PC-3 (cell line): ENCODE measurements at regions not wholly inside any gene's neighbourhood (a gene's known extent, or its start where the extent isn't known, plus 50 kb on each side); places are given as distances from the start of the nearest gene placed in this dataset.

ENCODE experiments used
- ATAC-seq: fragments of 200-7000 bp; cut with Tn5 transposase; 2 replicates; pipeline ENCODE4 v1.9.1; 2020; ENCODE audit warnings: mild to moderate bottlenecking, moderate library complexity
- BruUV-seq: library from RNA; stranded (reverse); fragments of 400-500 nt; replicated peaks from 2 replicates; lab custom pipeline; 2021; lab: Mats Ljungman, UMichigan
- CTCF ChIA-PET: fragments of 300-600 bp; sonication (Branson Sonifier 250); formaldehyde crosslinking; loops from one replicate; lab custom pipeline; 2022; ENCODE audit warnings: antibody characterized with exemption; lab: Charles Lee
- POLR2A ChIA-PET: fragments of 300-600 bp; sonication (Branson Sonifier 250); formaldehyde crosslinking; loops from one replicate; lab custom pipeline; 2022; ENCODE audit warnings: antibody characterized with exemption; ENCODE audit not compliant: unreplicated experiment; lab: Charles Lee
- DNase-seq: peaks from one replicate; pipeline ENCODE4 v3.0.0-alpha.2; 2015
- H2AFZ ChIP-seq: fragments of 300-600 bp; sonication (generic); 2 replicates; pipeline ENCODE4 v1.6.0; 2016; ENCODE audit warnings: antibody characterized with exemption, low read length
- H3F3A ChIP-seq: fragments of 300-600 bp; sonication (generic); one replicate; pipeline ENCODE4 v1.6.0; 2017; ENCODE audit warnings: antibody characterized with exemption, low read length, control low read depth, mild to moderate bottlenecking; ENCODE audit not compliant: unreplicated experiment
- H3K27ac ChIP-seq: fragments of 300-600 bp; sonication (generic); 2 replicates; pipeline ENCODE4 v1.5.1; 2016; ENCODE audit warnings: mild to moderate bottlenecking, low read length
- H3K27me3 ChIP-seq: fragments of 300-600 bp; sonication (generic); 2 replicates; pipeline ENCODE4 v1.6.1; 2016; ENCODE audit warnings: low read length, mixed read lengths
- H3K36me3 ChIP-seq: fragments of 300-600 bp; sonication (generic); 2 replicates; pipeline ENCODE4 v1.6.1; 2016; ENCODE audit warnings: low read depth, mixed run types, low read length, mixed read lengths
- H3K4me1 ChIP-seq: fragments of 300-600 bp; sonication (generic); 2 replicates; pipeline ENCODE4 v1.5.1; 2016; ENCODE audit warnings: low read length; ENCODE audit not compliant: insufficient read depth
- H3K4me2 ChIP-seq: fragments of 300-600 bp; sonication (generic); 2 replicates; pipeline ENCODE4 v1.6.0; 2016; ENCODE audit warnings: low read length
- H3K4me3 ChIP-seq: fragments of 300-600 bp; sonication (generic); 2 replicates; pipeline ENCODE4 v1.5.1; 2016; ENCODE audit warnings: mild to moderate bottlenecking, low read length, mixed read lengths
- H3K79me2 ChIP-seq: fragments of 300-600 bp; sonication (generic); 2 replicates; pipeline ENCODE4 v1.6.1; 2017; ENCODE audit warnings: low read length, mixed read lengths
- H3K9ac ChIP-seq: fragments of 300-600 bp; sonication (generic); 2 replicates; pipeline ENCODE4 v1.6.0; 2016; ENCODE audit warnings: mild to moderate bottlenecking, low read length
- H3K9me2 ChIP-seq: fragments of 300-600 bp; sonication (generic); replicated peaks from 2 replicates; pipeline ENCODE4 v1.6.1; 2016; ENCODE audit warnings: mixed run types, low read length, mixed read lengths
- H3K9me3 ChIP-seq: fragments of 300-600 bp; sonication (generic); 2 replicates; pipeline ENCODE4 v1.6.1; 2016; ENCODE audit warnings: low read length, mixed read lengths
- H4K20me1 ChIP-seq: fragments of 300-600 bp; sonication (generic); 2 replicates; pipeline ENCODE4 v1.6.1; 2016; ENCODE audit warnings: low read length, mixed read lengths
- CTCF ChIP-seq: fragments of 300-600 bp; sonication (generic); conservative IDR thresholded peaks from 2 replicates; pipeline ENCODE4 v1.5.1; 2017; ENCODE audit warnings: antibody characterized with exemption, low read depth, mild to moderate bottlenecking, low read length
- EZH2 ChIP-seq: fragments of 300-600 bp; sonication (generic); IDR thresholded peaks from one replicate; pipeline ENCODE4 v1.6.1; 2017; ENCODE audit warnings: antibody characterized with exemption, mild to moderate bottlenecking, low read length; ENCODE audit not compliant: unreplicated experiment
- EZH2phosphoT487 ChIP-seq: fragments of 300-600 bp; sonication (generic); IDR thresholded peaks from 2 replicates; pipeline ENCODE4 v1.6.1; 2018; ENCODE audit warnings: mild to moderate bottlenecking, antibody characterized with exemption, low read length, borderline replicate concordance
- intact Hi-C: fragments of 100-400 bp; cut with micrococcal nuclease; formaldehyde crosslinking; loops from 2 replicates; pipeline ENCODE4 v1.9.0; 2023

DNA sequence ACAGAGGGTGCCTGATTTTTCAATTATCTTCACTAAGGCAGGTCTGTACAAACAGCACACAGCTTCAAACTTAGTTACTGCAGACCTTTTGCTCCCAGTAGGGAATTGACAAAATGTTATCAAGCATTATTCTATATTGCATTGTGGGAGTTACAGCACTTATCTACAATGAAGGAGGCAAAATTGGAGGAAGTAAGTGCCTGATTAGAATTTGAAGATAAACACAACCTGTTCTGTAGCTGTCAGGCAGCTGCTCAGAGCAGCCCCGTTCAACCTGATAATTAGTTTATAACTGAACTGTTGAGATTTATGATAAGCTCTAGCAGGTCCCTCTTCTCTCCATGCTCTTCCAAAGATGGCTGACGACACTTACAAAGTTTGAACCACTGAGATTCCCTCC is 364.4 kb upstream of the CYRIA start:
- Histone ChIP-seq H3K4me1 (no peaks in the 10 kb centered on the region), H3K36me3 (no peaks in the 10 kb centered on the region), H3K4me2 (no peak overlapping the region), H2AFZ (no peak overlapping the region), H3K79me2 (no peaks in the 10 kb centered on the region), H3K27me3 (no peaks in the 10 kb centered on the region), H3K27ac (no peak overlapping the region), H3K9ac (no peak overlapping the region), H3K9me2 (no peaks in the 10 kb centered on the region), H3K9me3 (peaks cover 20% of the 10 kb centered on the region; the same call in 1 of the 2 replicates), H3F3A (no peaks in the 10 kb centered on the region), H4K20me1 (no peaks in the 10 kb centered on the region), H3K4me3 (no peak overlapping the region)
- POLR2A ChIA-PET, result no interaction called here
- intact Hi-C loops, result no loop called here
- CTCF ChIA-PET, result no interaction called here
- ATAC-seq (no peak), DNase-seq (no peak)
- TF ChIP-seq EZH2 (no peak), EZH2phosphoT487 (no peak), CTCF (no peak)
- no TSS peak for BruUV-seq

- TF ChIP-seq EZH2, result no peak
- TF ChIP-seq CTCF, result no peak
- no peak for TF ChIP-seq EZH2phosphoT487
- H3K9ac ChIP-seq, result no peak overlapping the region
- no peak overlapping the region for H3K4me3 ChIP-seq
- no peak overlapping the region for H3K4me2 ChIP-seq
- ChIA-PET POLR2A (no interaction called here), CTCF (no interaction called here)
- DNase-seq (no peak), ATAC-seq (no peak)
- H3F3A ChIP-seq, result no peaks in the 10 kb centered on the region
- H3K9me2 ChIP-seq, result no peaks in the 10 kb centered on the region
- H3K4me1 ChIP-seq, result no peaks in the 10 kb centered on the region
- H3K9me3 ChIP-seq, result no peaks in the 10 kb centered on the region
- no peak overlapping the region for H2AFZ ChIP-seq
- H3K27ac ChIP-seq, result no peak overlapping the region
- no TSS peak for BruUV-seq
- intact Hi-C loops, result no loop called here
- no peaks in the 10 kb centered on the region for H4K20me1 ChIP-seq
- H3K27me3 ChIP-seq, result no peaks in the 10 kb centered on the region
- H3K79me2 ChIP-seq, result no peaks in the 10 kb centered on the region
- no peaks in the 10 kb centered on the region for H3K36me3 ChIP-seq
Observed at GRCh38 chr2:17012297-17012696, 346.7 kb upstream of the CYRIA start.

- no peak overlapping the region for H3K4me3 ChIP-seq
- ATAC-seq (no peak), DNase-seq (no peak)
- intact Hi-C loops, result no loop called here
- H3K79me2 ChIP-seq, result no peaks in the 10 kb centered on the region
- ChIA-PET POLR2A (no interaction called here), CTCF (no interaction called here)
- no peak overlapping the region for H3K9ac ChIP-seq
- H2AFZ ChIP-seq, result no peak overlapping the region
- H3K9me3 ChIP-seq, result 0 out of 2 replicates have a peak, but pooled peaks cover 8% of the 10 kb centered on the region
- no TSS peak for BruUV-seq
- H3K27ac ChIP-seq, result no peak overlapping the region
- no peaks in the 10 kb centered on the region for H3K9me2 ChIP-seq
- no peaks in the 10 kb centered on the region for H3K4me1 ChIP-seq
- H3K36me3 ChIP-seq, result no peaks in the 10 kb centered on the region
- H3K27me3 ChIP-seq, result no peaks in the 10 kb centered on the region
- no peak for TF ChIP-seq EZH2phosphoT487
- no peak for TF ChIP-seq CTCF
- TF ChIP-seq EZH2, result no peak
- H3K4me2 ChIP-seq, result no peak overlapping the region
- no peaks in the 10 kb centered on the region for H4K20me1 ChIP-seq
- H3F3A ChIP-seq, result no peaks in the 10 kb centered on the region
Observed at GRCh38 chr2:17010104-17010503, 344.5 kb upstream of the CYRIA start.
